GM18861 (cell line): ENCODE measurements at regions not wholly inside any gene's neighbourhood (a gene's known extent, or its start where the extent isn't known, plus 50 kb on each side); places are given as distances from the start of the nearest gene placed in this dataset.
"Not testable (repeated sequence)": the region's sequence is repeated elsewhere in the genome, so short reads cannot be mapped to it uniquely, and the experiment has no call there.

Source experiments
- ATAC-seq: cut with Tn5 transposase; IDR thresholded peaks from one replicate; pipeline ENCODE4 v1.9.1; 2021; ENCODE audit not compliant: unreplicated experiment

DNA sequence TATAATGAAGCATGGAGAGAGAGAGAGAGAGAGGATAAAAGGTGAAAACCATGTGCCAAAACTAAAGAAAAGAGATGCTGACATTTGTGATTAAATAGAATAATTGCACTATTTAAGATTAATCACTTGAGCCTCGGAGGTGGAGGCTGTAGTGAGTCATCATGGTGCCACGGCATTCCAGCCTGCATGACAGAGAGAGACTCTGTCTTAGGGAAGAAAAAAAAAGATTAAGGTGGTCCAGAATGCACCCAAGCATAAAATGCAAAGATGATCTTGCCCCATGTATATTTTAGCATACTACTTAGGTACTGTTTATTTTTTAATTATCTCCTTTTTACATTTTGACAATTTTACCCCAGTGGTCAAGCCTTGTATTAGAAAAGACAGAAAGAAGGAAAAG, 742.5 kb downstream of the SPATA31A1 start:
- ATAC-seq: not testable (repeated sequence)

DNA sequence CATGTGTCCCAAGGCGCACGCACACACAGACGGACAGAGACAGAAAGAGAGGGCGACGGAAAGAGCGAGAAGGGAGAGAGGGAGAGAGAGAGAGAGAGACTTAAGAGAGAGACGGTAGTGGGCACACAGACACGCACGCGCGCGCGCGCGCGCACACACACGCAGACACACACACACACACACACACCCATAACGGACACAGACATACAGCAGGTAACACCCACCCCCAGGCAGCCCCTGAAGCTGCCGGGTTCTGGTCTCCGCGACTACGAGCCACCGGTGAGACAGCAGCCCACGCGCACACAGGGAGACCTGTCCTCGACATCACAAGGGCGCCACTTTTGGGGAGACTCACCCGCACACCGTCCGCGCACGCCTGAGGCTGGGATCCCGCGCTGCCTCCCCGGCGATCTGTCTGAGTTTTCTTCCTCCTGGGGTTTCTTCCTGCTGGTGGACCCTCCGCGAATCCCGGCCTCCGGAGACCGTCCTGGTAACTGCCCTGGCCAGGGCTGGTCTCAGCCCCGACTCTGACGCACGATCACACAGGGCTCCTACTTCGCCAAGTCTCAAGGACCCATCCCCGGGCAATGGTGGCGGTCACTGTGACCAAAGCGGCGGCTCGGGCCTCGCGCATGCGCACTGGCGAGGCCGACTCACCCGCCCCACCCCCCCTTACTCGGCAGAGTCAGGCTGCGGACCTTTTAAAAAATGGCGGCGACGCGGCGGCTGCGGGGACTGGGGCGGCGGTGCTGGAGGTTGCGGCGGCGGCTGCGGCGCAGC, 750.7 kb downstream of the SPATA31A1 start:
- ATAC-seq: not testable (repeated sequence)

DNA sequence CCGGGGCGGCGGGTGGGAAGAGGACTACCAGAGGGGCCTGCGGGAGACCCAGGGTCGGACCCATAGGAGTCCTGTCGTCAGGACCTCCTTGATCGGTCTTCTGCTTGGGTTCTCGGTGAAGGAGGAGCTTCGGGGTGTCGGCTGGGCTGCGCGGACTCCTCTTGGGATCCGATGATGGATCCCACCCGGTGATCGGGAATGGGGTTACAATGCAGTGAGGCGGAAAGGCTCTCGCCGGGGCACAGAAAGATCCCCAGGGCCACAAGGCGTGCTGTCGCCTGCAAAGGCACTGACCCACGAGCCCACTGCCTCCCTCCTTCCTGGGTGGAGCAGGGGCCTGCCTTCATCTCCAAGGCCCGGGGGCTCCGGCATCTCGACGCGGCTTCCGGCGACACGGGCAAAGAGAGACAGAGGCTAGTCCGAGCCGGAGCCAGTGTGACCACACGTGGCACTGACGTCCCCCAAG, 751.3 kb downstream of the SPATA31A1 start:
- ATAC-seq: not testable (repeated sequence)

DNA sequence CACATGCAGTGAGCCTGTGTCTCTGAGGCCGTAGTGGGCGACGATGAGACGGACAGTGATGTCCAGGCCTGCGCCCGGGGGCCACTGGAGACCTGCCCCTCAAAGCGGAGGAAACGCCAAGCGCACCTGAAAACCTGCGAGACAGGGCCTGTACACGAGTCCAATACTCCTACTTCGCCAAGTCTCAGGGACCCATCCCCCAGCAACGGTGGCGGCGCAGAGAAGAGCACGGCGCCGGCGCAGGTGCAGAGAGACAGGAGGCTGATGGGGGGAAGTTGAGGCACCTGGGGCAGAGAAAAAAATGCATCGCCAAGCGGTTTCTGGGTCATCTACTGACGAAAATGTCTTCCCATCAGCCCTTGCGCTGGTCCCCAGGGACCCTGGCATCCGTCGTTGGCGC, 751.8 kb downstream of the SPATA31A1 start:
- not testable (repeated sequence) for ATAC-seq

DNA sequence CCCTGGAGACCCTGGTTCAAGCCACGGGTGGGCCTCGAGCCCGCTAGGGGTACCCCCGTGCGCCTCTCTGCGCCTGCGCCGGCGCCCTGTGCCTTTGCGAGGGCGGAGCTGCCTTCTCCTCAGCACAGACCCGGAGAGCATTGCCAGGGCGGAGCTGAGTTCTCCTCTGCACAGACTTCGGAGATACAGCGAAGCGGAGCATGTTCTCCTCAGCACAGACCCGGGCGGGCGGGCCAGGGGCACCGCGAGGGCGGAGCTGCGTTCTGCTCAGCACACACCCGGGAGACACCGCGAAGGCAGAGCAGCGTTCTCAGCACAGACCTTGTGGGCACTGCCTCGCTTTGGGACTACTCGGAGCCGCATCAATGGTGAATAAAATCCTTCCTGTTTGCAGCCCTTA, 753.0 kb downstream of the SPATA31A1 start:
- not testable (repeated sequence) for ATAC-seq

DNA sequence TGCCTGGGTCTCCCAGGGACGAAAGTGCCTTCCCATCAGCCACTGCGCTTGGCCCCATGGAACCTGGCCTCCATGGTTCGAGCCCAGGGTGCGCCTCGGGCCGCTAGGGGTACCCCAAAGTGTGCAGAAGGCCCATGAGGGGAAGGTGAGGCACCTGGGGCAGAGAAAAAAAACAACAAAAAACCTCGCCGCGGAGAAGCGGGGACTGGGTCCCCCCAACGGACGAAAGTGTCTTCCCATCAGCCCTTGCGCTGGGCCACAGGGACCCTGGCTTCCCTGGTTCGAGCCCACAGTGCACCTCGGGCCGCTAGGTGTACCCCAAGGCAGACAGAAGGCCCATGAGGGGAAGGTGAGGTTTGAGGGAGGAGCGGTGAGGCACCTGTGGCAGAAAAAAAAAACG, 755.3 kb downstream of the SPATA31A1 start:
- ATAC-seq: not testable (repeated sequence)

DNA sequence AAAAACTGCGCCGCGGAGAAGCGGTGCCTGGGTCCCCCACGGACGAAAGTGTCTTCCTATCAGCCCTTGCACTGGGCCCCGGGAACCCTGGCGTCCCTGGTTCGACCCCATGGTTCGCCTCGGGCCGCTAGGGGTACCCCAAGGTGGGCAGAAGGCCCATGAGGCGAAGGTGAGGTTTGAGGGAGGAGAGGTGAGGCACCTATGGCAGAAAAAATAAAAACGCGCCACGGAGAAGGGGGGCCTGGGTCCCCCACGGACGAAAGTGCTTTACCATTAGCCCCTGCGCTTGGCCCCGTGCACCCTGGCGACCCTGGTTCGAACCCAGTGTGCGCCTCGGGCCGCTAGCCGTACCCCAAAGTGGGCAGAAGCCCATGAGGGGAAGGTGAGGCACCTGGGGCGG, 756.1 kb downstream of the SPATA31A1 start:
- ATAC-seq: not testable (repeated sequence)

DNA sequence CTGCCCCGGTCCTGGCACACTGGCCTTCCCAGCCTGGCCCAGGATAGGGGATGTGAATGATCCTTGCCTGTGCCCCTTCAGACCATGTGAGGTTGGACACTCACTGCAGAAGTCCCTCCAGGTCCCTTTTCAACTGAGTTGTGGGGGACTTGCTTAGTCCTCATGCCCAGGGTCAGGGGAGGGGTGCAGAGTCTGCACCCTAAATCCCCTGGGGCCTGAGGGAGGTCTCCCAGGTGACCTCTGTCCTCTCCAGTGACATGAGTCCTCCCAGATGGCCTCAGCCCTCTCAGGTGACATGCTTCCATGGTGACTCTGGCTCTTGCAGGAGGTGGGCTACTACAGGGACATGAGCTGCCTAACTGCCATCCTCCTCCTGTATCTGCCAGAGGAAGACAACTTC, 775.1 kb downstream of the SPATA31A1 start:
- not testable (repeated sequence) for ATAC-seq

DNA sequence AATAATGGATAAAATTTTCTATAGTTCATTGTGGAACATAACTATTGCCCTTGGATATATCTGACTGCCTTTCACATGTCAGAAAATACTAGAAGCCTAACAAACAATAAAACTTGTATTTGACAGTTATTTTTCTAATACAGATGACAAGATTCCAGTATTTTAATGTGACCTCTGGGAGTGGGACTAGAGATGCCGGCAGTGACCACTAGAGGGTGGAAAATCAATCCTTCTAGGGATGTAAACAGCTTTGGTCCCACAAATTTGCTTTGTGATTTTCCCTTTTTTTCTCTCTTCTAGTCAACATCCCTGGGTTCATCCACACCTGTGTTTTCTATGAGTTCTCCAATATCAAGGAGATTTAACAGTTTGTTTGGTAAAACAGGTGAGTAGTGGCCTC, 813.7 kb downstream of the SPATA31A1 start:
- peak; percentile 51 for ATAC-seq

DNA sequence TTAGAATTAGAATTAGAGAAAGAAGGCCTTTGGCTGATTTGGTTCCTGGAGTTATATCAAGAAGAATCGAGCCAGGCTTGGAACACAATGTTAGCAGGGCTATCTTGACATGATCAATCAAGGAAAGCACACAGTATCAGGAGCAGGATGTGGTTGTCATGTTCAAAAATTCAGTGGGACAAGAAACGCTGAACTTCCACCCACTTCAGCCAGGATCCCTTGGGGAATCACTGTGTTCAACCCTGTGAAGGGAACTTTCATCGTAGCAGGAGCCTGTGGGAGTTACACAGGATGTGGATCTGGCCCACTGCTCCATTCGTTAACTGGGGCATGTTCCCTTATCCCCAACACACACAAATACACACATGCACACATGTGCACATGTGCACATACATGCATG, 817.8 kb downstream of the SPATA31A1 start:
- not testable (repeated sequence) for ATAC-seq

DNA sequence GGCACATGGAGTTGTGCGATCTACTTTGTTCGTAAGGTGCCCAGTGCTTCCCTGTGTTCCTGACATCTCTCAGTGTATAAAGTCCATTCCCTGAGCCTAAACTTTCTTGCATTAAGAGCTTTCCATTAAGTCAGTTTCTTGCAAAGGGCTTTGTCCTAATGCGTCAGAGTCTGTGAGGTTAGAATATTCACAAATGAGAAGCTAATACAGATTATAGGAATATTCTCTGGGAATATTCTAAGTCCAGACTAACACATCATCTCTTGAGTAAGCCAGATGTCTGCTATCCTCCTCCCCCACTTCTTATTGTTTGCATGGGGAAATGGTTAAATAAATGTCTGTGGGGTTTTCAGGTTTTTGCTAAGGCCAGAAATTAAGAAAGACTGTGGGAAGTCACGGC, 818.6 kb downstream of the SPATA31A1 start:
- ATAC-seq: not testable (repeated sequence)

DNA sequence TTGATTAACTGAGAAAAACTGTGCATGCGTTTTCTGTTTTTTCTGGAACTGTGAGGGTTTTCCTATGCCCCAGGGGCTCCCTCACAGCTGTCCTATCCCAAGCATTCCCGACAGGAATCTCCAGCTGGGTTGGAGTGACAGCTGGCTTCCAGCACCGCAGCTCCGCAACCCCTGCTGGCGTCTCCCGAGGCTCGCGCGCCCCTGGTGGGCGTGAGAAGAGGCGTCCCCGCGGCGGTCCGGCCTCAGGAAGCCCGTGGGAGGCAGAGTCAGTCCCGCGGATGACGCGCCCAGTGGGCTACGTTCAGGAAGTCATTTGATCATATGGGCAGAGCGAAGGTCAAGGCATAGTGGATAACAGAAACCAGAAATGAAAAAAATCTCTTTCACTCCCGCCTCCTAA, 821.9 kb downstream of the SPATA31A1 start:
- ATAC-seq: not testable (repeated sequence)

DNA sequence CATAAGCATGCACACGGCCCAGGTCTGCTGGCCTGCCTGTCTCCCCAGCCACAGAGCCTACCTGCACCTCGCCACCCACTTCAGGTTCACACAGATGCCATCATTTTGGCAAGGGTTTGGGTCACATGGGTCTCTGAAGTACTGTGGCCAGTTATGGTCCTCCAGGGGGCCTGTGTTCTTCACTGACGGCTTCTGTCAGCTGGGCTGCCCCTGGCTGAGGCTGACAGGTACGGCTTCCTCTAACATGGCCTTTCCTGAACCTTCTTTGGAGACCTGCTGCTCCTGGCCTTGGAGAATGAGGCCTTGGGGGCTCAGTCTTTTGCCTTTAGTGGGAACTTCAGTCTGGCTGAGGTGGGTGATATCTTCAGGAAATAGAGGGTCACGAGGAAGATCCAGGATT, 835.9 kb downstream of the SPATA31A1 start:
- not testable (repeated sequence) for ATAC-seq

DNA sequence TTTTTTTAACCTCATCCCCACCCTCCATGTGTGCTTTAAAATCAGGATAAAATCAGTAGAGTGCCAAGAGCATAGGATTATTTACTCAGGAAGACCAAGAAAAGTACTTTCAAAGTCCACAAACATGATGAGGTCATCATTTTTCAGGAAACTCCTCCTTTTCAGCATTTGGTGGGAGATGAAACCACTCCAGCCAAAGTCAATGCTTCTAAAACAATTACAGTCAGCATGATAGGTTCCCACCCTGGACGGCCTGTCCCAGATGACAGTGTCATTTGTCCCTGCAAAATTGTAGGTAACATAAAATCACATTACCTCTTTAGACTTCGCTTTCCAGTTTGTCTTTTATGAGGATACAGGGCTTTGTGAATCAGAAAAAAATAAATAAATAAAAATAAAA, 836.7 kb downstream of the SPATA31A1 start:
- ATAC-seq: not testable (repeated sequence)

DNA sequence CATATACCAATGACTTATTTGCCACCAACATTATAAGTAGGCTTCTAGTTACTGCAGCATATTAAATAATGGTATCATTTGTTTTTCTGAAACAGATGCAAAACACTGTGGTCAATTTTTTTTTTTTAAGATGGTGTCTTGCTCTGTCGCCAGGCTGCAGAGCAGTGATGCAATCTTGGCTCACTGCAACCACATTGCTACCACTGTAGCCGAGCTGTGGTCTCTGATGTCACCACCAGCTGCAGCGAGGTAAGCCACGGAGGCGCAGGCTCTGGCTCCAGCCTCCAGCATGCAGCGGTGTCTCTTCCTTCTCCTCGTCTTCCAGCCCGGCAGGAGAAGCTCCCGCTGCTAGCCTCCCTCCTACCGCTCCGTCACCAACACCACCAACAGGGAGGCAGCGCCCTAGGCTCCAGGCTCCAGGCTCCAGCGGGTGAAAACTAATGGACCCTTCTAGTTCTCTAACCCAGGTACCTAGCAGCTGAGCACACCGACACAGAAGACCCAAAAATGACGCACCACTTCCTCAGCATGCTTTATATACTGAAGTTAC, 840.8 kb downstream of the SPATA31A1 start:
- ATAC-seq: not testable (repeated sequence)

DNA sequence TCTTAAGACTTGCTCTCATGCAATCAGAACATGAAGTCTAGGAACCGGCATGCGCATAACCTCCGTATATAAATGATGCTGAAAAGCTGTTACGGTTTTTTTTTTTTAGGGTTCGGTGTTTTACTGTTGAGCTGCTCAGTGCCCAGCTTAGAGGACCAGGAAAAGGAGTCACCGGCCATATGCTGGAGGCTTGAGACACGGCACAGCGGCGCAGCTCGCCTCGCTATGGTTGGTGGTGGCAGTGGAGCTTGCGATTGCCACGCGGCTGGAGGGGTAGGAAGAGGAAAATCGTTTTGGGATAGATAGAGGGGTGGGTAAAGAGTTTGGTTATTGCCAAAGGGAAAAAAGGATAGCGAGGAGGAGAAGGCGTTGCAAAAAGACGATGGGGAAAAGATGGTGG, 841.3 kb downstream of the SPATA31A1 start:
- ATAC-seq: not testable (repeated sequence)

DNA sequence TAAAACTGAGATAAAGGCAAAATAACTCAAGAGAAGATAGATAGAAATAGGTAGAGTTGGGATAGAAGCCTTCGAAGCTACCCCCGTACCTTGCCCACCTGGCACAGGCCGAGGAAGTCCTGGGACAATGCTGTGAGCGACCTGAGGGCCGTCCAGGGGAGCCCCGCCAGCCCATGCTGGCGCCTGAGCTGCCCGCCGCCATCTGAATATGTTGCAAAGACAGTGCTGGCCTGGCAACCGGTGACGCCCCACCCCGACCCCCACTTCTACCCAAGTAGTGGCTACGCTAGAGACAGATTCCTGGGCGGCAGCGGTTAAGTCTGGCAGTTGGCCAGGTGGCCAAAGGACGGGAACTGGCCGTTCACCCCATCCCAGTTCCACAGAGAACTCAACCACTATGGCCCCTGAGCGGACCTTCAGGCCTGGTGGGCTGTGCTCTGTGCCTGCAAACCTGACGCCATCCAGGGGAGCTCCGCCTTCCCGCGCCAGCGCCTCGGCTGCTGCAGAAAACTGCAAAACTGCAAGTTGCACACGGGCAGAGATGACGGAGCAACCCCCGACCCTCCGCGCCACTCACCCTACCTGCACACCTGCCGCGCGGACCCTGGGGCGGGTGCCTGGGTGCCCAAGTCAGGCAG, 866.2 kb downstream of the SPATA31A1 start:
- not testable (repeated sequence) for ATAC-seq

DNA sequence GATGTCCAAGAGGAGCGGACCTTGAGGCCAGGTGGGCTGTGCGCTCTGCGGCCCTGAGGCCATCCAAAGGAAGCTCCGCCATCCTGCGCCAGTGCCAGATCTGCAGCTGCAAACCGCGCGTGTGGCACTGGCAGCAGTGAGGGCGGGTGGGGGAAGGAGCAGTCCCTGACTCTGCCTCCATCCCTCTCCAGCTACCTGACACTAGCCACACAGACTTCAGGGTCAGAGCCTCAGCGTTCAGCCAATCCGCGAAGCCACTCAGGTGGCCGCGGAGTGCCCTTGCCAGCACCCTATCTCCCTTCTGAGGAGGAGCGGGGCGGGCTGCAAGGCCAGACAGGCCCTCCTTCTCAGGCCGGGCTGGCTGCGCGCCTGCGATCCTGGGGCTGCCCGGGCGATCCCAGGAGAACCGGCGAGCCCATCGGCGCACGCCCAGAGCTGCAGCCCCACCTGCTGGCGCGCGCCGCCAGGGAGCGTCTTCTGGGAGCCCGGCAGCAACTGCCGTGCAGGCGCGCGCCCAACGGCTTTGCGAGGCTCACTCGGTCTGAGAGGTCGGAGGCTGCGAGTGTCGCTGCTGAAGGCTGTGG, 867.2 kb downstream of the SPATA31A1 start:
- ATAC-seq: not testable (repeated sequence)

DNA sequence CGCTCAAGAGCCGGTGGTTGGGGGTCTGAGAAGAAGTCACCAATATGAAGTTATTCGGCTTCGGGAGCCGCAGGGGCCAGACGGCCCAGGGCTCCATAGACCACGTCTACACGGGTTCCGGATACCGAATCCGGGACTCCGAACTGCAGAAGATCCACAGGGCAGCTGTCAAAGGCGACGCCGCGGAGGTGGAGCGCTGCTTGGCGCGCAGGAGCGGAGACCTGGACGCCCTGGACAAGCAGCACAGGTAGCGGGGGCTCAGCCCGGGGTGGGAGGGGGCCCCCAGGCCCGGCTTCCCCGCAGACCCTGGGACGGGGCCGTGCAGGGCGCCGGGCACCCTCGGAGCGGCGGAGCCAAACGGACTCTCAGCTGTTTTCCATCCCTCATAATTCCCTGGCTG, 867.9 kb downstream of the SPATA31A1 start:
- not testable (repeated sequence) for ATAC-seq
